PC-9 (cell line): ENCODE measurements at regions not wholly inside any gene's neighbourhood (a gene's known extent, or its start where the extent isn't known, plus 50 kb on each side); places are given as distances from the start of the nearest gene placed in this dataset.

Source experiments
- BruUV-seq: library from RNA; stranded (reverse); fragments of 400-500 nt; replicated peaks from 2 replicates; lab custom pipeline; 2021; lab: Mats Ljungman, UMichigan
- CTCF ChIA-PET: fragments of 300-600 bp; sonication (Branson Sonifier 250); formaldehyde crosslinking; loops from one replicate; lab custom pipeline; 2022; ENCODE audit warnings: antibody characterized with exemption; lab: Charles Lee
- POLR2A ChIA-PET: fragments of 300-600 bp; sonication (Branson Sonifier 250); formaldehyde crosslinking; loops from one replicate; lab custom pipeline; 2022; ENCODE audit warnings: antibody characterized with exemption; ENCODE audit not compliant: unreplicated experiment; lab: Charles Lee
- DNase-seq, 2 experiments: peaks; one replicate each; pipeline versions ENCODE4 v3.0.0 to v3.0.0-alpha.2; 2015 to 2022; ENCODE audit warnings: mixed read lengths in 1 of 2
- H2AFZ ChIP-seq: fragments of 200-600 bp; sonication (generic); 2 replicates; pipeline ENCODE4 v1.8.1; 2017; ENCODE audit warnings: antibody characterized with exemption
- H3F3A ChIP-seq: fragments of 200-600 bp; sonication (generic); 2 replicates; pipeline ENCODE4 v1.8.1; 2017; ENCODE audit warnings: antibody characterized with exemption, mild to moderate bottlenecking, low read depth; ENCODE audit not compliant: insufficient read depth
- H3K27ac ChIP-seq: fragments of 200-600 bp; sonication (generic); 2 replicates; pipeline ENCODE4 v1.6.1; 2016; ENCODE audit warnings: mixed run types
- H3K27me3 ChIP-seq: fragments of 200-600 bp; sonication (generic); 2 replicates; pipeline ENCODE4 v1.6.1; 2016; ENCODE audit warnings: low read depth, mixed run types; ENCODE audit not compliant: insufficient read depth
- H3K36me3 ChIP-seq: fragments of 200-600 bp; sonication (generic); 2 replicates; pipeline ENCODE4 v1.6.1; 2016; ENCODE audit warnings: low read depth, mixed run types
- H3K4me1 ChIP-seq: fragments of 200-600 bp; sonication (generic); replicated peaks from 2 replicates; pipeline ENCODE4 v1.6.1; 2016; ENCODE audit warnings: mixed run types; ENCODE audit not compliant: insufficient read depth
- H3K4me2 ChIP-seq: fragments of 200-600 bp; sonication (generic); 2 replicates; pipeline ENCODE4 v1.6.1; 2017; ENCODE audit warnings: mixed run types
- H3K4me3 ChIP-seq: fragments of 200-600 bp; sonication (generic); 2 replicates; pipeline ENCODE4 v1.6.1; 2016; ENCODE audit warnings: mixed run types
- H3K79me2 ChIP-seq: fragments of 200-600 bp; sonication (generic); 2 replicates; pipeline ENCODE4 v1.6.1; 2017; ENCODE audit warnings: low read depth, mixed run types
- H3K9me2 ChIP-seq: fragments of 200-600 bp; sonication (generic); 2 replicates; pipeline ENCODE4 v1.8.1; 2017; ENCODE audit warnings: mild to moderate bottlenecking; ENCODE audit not compliant: insufficient read depth
- H3K9me3 ChIP-seq: fragments of 200-600 bp; sonication (generic); 2 replicates; pipeline ENCODE4 v1.8.1; 2016; ENCODE audit warnings: low read depth; ENCODE audit not compliant: insufficient read depth
- H4K20me1 ChIP-seq: fragments of 200-600 bp; sonication (generic); 2 replicates; pipeline ENCODE4 v1.8.1; 2017; ENCODE audit not compliant: insufficient read depth
- EZH2 ChIP-seq: fragments of 200-600 bp; sonication (generic); IDR thresholded peaks from 2 replicates; pipeline ENCODE4 v1.8.0; 2017; ENCODE audit warnings: antibody characterized with exemption, low read depth
- intact Hi-C: fragments of 100-400 bp; cut with micrococcal nuclease; formaldehyde crosslinking; loops from one replicate; pipeline ENCODE4 v1.10.0; 2022; ENCODE audit not compliant: unreplicated experiment
- TF ChIP-seq, protein P1 (sequence below): fragments of 200-600 bp; sonication (generic); conservative IDR thresholded peaks from 2 replicates; pipeline ENCODE4 v1.6.1; 2017; ENCODE audit warnings: mixed run types, antibody characterized with exemption, mild to moderate bottlenecking, moderate library complexity

GRCh38 chr2:228522977-228523376 is 341.5 kb upstream of the SPHKAP start:
- TF ChIP-seq, protein P1, sequence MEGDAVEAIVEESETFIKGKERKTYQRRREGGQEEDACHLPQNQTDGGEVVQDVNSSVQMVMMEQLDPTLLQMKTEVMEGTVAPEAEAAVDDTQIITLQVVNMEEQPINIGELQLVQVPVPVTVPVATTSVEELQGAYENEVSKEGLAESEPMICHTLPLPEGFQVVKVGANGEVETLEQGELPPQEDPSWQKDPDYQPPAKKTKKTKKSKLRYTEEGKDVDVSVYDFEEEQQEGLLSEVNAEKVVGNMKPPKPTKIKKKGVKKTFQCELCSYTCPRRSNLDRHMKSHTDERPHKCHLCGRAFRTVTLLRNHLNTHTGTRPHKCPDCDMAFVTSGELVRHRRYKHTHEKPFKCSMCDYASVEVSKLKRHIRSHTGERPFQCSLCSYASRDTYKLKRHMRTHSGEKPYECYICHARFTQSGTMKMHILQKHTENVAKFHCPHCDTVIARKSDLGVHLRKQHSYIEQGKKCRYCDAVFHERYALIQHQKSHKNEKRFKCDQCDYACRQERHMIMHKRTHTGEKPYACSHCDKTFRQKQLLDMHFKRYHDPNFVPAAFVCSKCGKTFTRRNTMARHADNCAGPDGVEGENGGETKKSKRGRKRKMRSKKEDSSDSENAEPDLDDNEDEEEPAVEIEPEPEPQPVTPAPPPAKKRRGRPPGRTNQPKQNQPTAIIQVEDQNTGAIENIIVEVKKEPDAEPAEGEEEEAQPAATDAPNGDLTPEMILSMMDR: no peak
- TF ChIP-seq EZH2: no peak
- no peaks in the 10 kb centered on the region for H3K27me3 ChIP-seq
- ChIA-PET CTCF (no interaction called here), POLR2A (no interaction called here)
- H4K20me1 ChIP-seq: no peaks in the 10 kb centered on the region
- H3K4me3 ChIP-seq: no peak overlapping the region
- BruUV-seq: no TSS peak
- H3K4me2 ChIP-seq: no peak overlapping the region
- no peak for DNase-seq
- no peak overlapping the region for H2AFZ ChIP-seq
- intact Hi-C loops: no loop called here
- no peaks in the 10 kb centered on the region for H3K9me3 ChIP-seq
- H3K79me2 ChIP-seq: no peaks in the 10 kb centered on the region
- H3K27ac ChIP-seq: no peak overlapping the region
- H3K36me3 ChIP-seq: no peaks in the 10 kb centered on the region
- H3K4me1 ChIP-seq: no peaks in the 10 kb centered on the region
- H3F3A ChIP-seq: no peaks in the 10 kb centered on the region
- H3K9me2 ChIP-seq: no peaks in the 10 kb centered on the region

DNA sequence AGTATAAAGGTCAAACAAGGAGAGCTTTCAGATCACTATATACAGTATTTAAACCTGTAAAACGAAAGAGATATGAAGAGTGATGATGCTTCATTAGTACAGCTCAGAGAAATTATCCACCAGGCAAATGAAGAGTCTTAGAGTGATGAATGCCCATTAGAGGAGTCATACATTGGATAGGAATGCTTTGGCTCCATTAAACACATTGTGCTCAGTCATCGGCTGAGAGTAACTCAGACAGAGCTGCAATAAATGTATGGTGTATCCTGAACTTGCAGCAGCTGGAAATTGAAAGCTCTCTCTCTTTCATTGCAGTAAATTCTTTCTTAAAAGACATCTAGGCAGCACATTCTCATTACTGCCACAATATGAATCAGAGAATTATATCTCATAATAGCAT is 340.8 kb upstream of the SPHKAP start:
- no peaks in the 10 kb centered on the region for H3F3A ChIP-seq
- no peak overlapping the region for H3K27ac ChIP-seq
- ChIA-PET CTCF (no interaction called here), POLR2A (no interaction called here)
- no peak for DNase-seq
- no peaks in the 10 kb centered on the region for H3K9me3 ChIP-seq
- no peaks in the 10 kb centered on the region for H3K27me3 ChIP-seq
- no peaks in the 10 kb centered on the region for H3K36me3 ChIP-seq
- no peak overlapping the region for H3K4me2 ChIP-seq
- H3K79me2 ChIP-seq: no peaks in the 10 kb centered on the region
- H3K4me1 ChIP-seq: no peaks in the 10 kb centered on the region
- no peak overlapping the region for H2AFZ ChIP-seq
- no peak overlapping the region for H3K4me3 ChIP-seq
- intact Hi-C loops: no loop called here
- H4K20me1 ChIP-seq: no peaks in the 10 kb centered on the region
- H3K9me2 ChIP-seq: no peaks in the 10 kb centered on the region
- TF ChIP-seq, protein P1: no peak
- no peak for TF ChIP-seq EZH2
- BruUV-seq: no TSS peak

DNA sequence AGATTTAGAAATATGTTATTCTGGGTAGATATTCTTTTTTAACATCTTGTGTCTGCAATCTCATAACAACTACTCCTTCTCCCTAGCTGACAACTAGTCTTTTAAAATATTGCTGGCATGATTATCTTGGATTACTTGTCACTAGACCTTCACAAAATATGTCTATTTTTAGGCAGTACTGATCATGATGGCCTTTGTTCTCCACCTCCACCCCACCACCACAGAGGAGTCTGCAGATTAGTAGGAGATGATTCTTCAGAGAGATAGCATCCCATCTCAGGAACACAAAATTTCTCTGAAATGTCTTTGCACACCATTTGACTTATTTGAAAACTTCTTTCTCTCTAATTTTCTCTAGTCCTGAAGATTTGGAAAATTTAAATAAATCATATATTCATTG is 338.1 kb upstream of the SPHKAP start:
- H3K4me3 ChIP-seq: no peak overlapping the region
- H3K79me2 ChIP-seq: no peaks in the 10 kb centered on the region
- no peaks in the 10 kb centered on the region for H3K9me2 ChIP-seq
- H3K36me3 ChIP-seq: no peaks in the 10 kb centered on the region
- intact Hi-C loops: no loop called here
- no peaks in the 10 kb centered on the region for H3K9me3 ChIP-seq
- no peaks in the 10 kb centered on the region for H4K20me1 ChIP-seq
- no peaks in the 10 kb centered on the region for H3F3A ChIP-seq
- TF ChIP-seq, protein P1: no peak
- TF ChIP-seq EZH2: no peak
- H3K4me2 ChIP-seq: no peak overlapping the region
- no peak overlapping the region for H2AFZ ChIP-seq
- ChIA-PET CTCF (interaction anchor here (0.6 kb wide), 1 partner anchor 45 kb away, joined by 3 read pairs; no protein-coding TSS in a partner anchor), POLR2A (no interaction called here)
- no peaks in the 10 kb centered on the region for H3K4me1 ChIP-seq
- no peak for DNase-seq
- H3K27ac ChIP-seq: no peak overlapping the region
- no TSS peak for BruUV-seq
- no peaks in the 10 kb centered on the region for H3K27me3 ChIP-seq
